Testis (tissue), 2 donors: ENCODE measurements at regions not wholly inside any gene's neighbourhood (a gene's known extent, or its start where the extent isn't known, plus 50 kb on each side); places are given as distances from the start of the nearest gene placed in this dataset.

Experiments
- CTCF ChIP-seq, 3 experiments: fragments of 450-650 bp in 2 of 3; fragments of 200-600 bp in 1 of 3; sonication (generic) in 1 of 3; IDR thresholded peaks; one replicate each; pipeline ENCODE4 v1.5.1; 2016 to 2019; ENCODE audit warnings: antibody characterized with exemption in 3 of 3, mild to moderate bottlenecking in 2 of 3, moderate library complexity in 1 of 3
- POLR2A ChIP-seq: fragments of 450-650 bp; IDR thresholded peaks from one replicate; pipeline ENCODE4 v1.6.1; 2017; ENCODE audit warnings: antibody characterized with exemption, mild to moderate bottlenecking, moderate library complexity

- TF ChIP-seq CTCF (IDR thresholded peaks at IDR 0.05) (no peak), POLR2A (no peak)
Measured at GRCh38 chr1:221868593-221869303, 126.9 kb upstream of the DUSP10 start.
